ENCODE measurements at regions not wholly inside any gene's neighbourhood (a gene's known extent, or its start where the extent isn't known, plus 50 kb on each side); places are given as distances from the start of the nearest gene placed in this dataset.

DNA sequence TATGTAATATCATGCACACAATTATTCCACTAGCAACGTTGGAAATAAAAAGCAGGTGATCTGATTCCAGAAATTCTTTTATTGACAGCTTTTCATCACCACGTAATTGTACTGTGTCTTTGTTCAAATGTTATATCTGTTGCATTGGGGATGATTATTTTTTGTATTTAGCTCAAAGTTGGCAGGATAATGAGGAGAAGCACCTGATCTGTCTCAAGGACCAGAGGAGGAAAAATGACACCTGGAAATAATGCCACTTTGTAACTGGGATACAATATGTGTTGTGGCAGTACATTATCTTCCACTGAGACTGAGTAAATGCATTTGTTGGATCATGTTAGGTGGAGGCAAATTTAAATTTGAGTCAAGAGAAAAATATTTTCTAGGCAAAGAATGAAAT is 1298.8 kb upstream of the CDH6 start:
- Histone ChIP-seq H2BK12ac (ENCODE audit: low read length) (no peak overlapping the region), H3K4me2 (ENCODE audit: low read length) (no peak overlapping the region), H3K79me1 (ENCODE audit: low read length) (no peaks in the 10 kb centered on the region), H2BK120ac (ENCODE audit: insufficient read depth, low read length, poor library complexity) (no peak overlapping the region), H2BK5ac (ENCODE audit: low read depth, low read length, poor library complexity) (no peak overlapping the region), H3K4me3 (ENCODE audit: low read depth, low read length) (no peak overlapping the region), H3K9me3 (ENCODE audit: insufficient read depth, low read depth, low read length) (no peaks in the 10 kb centered on the region), H3K4me1 (ENCODE audit: control insufficient read depth in 1 of 2, insufficient read depth in 2 of 2, low read length in 2 of 2) (no peaks in the 10 kb centered on the region), H3K79me2 (ENCODE audit: control insufficient read depth, insufficient read depth, low read length, poor library complexity) (no peaks in the 10 kb centered on the region), H3K4ac (ENCODE audit: low read depth, low read length) (no peak overlapping the region), H3K36me3 (ENCODE audit: control insufficient read depth in 1 of 2, insufficient read depth in 2 of 2, low read length in 2 of 2) (no peaks in the 10 kb centered on the region), H3K14ac (ENCODE audit: low read length) (no peak overlapping the region), H3K27me3 (ENCODE audit: insufficient read depth, low read length) (no peaks in the 10 kb centered on the region), H3K9ac (ENCODE audit: low read length) (no peak overlapping the region), H3K18ac (ENCODE audit: low read length) (no peak overlapping the region), H4K12ac (ENCODE audit: low read depth, low read length) (no peak overlapping the region), H2AK5ac (ENCODE audit: low read length) (no peak overlapping the region), H2AFZ (ENCODE audit: insufficient read depth, low read length, poor library complexity) (no peak overlapping the region), H4K8ac (ENCODE audit: low read depth, low read length) (no peak overlapping the region), H4K91ac (ENCODE audit: low read depth, low read length) (no peak overlapping the region), H3K27ac (ENCODE audit: low read depth, low read length) (no peak overlapping the region), H3K23ac (ENCODE audit: low read length) (no peak overlapping the region)
- WGBS (ENCODE audit: extremely low coverage, insufficient coverage, insufficient read length), result no CpG with 5 or more reads among the region's 2 CpGs
- no peak for DNase-seq

GRCh38 chr5:29889051-29889450 is 1304.4 kb upstream of the CDH6 start:
- DNase-seq, result no peak
- Histone ChIP-seq H3K79me2 (ENCODE audit: control insufficient read depth, insufficient read depth, low read length, poor library complexity) (no peaks in the 10 kb centered on the region), H3K79me1 (ENCODE audit: low read length) (no peaks in the 10 kb centered on the region), H3K27me3 (ENCODE audit: insufficient read depth, low read length) (no peaks in the 10 kb centered on the region), H3K36me3 (ENCODE audit: control insufficient read depth in 1 of 2, insufficient read depth in 2 of 2, low read length in 2 of 2) (no peaks in the 10 kb centered on the region), H3K4me3 (ENCODE audit: low read depth, low read length) (no peak overlapping the region), H2BK12ac (ENCODE audit: low read length) (no peak overlapping the region), H3K4me2 (ENCODE audit: low read length) (no peak overlapping the region), H3K23ac (ENCODE audit: low read length) (no peak overlapping the region), H3K9me3 (ENCODE audit: insufficient read depth, low read depth, low read length) (no peaks in the 10 kb centered on the region), H2BK120ac (ENCODE audit: insufficient read depth, low read length, poor library complexity) (no peak overlapping the region), H3K9ac (ENCODE audit: low read length) (no peak overlapping the region), H2AFZ (ENCODE audit: insufficient read depth, low read length, poor library complexity) (no peak overlapping the region), H3K18ac (ENCODE audit: low read length) (no peak overlapping the region), H4K12ac (ENCODE audit: low read depth, low read length) (no peak overlapping the region), H4K91ac (ENCODE audit: low read depth, low read length) (no peak overlapping the region), H3K27ac (ENCODE audit: low read depth, low read length) (no peak overlapping the region), H3K4me1 (ENCODE audit: control insufficient read depth in 1 of 2, insufficient read depth in 2 of 2, low read length in 2 of 2) (no peaks in the 10 kb centered on the region), H2AK5ac (ENCODE audit: low read length) (no peak overlapping the region), H2BK5ac (ENCODE audit: low read depth, low read length, poor library complexity) (no peak overlapping the region), H3K4ac (ENCODE audit: low read depth, low read length) (no peak overlapping the region), H4K8ac (ENCODE audit: low read depth, low read length) (no peak overlapping the region), H3K14ac (ENCODE audit: low read length) (no peak overlapping the region)
- no CpG with 5 or more reads among the region's 6 CpGs for WGBS (ENCODE audit: extremely low coverage, insufficient coverage, insufficient read length)

DNA sequence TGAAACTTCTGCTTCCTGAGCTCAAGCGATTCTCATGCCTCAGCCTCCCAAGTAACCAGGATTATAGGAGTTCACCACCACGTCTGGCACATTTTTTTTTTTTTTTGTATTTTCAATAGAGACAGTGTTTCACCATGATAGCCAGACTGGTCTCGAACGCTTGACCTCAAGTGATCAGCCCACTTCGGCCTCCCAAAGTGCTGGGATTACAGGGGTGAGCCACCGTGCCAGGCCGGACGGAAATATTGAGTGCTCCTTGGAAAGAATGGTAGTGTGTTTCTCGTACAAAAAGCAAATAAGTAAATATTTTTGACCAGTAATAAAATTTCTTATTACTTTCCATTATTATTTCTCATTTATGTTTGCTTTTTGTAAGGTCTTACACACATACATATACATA is 1307.9 kb upstream of the CDH6 start:
- no peaks in the 10 kb centered on the region for H3K27me3 ChIP-seq (ENCODE audit: insufficient read depth, low read length)

GRCh38 chr5:29882036-29882435 is 1311.5 kb upstream of the CDH6 start:
- no CpG with 5 or more reads among the region's 8 CpGs for WGBS (ENCODE audit: extremely low coverage, insufficient coverage, insufficient read length)
- no peak overlapping the region for H3K14ac ChIP-seq (ENCODE audit: low read length)
- H3K27ac ChIP-seq (ENCODE audit: low read depth, low read length), result no peak overlapping the region
- no peak overlapping the region for H3K4ac ChIP-seq (ENCODE audit: low read depth, low read length)
- no peak overlapping the region for H2AFZ ChIP-seq (ENCODE audit: insufficient read depth, low read length, poor library complexity)
- H3K4me1 ChIP-seq (ENCODE audit: control insufficient read depth in 1 of 2, insufficient read depth in 2 of 2, low read length in 2 of 2), result no peaks in the 10 kb centered on the region
- no peak for DNase-seq
- no peak overlapping the region for H3K18ac ChIP-seq (ENCODE audit: low read length)
- H3K4me2 ChIP-seq (ENCODE audit: low read length), result no peak overlapping the region
- H3K9ac ChIP-seq (ENCODE audit: low read length), result no peak overlapping the region
- H3K36me3 ChIP-seq (ENCODE audit: control insufficient read depth in 1 of 2, insufficient read depth in 2 of 2, low read length in 2 of 2), result no peaks in the 10 kb centered on the region
- no peak overlapping the region for H2BK12ac ChIP-seq (ENCODE audit: low read length)
- H3K4me3 ChIP-seq (ENCODE audit: low read depth, low read length), result no peak overlapping the region
- H2AK5ac ChIP-seq (ENCODE audit: low read length), result no peak overlapping the region
- no peak overlapping the region for H4K12ac ChIP-seq (ENCODE audit: low read depth, low read length)
- no peak overlapping the region for H2BK120ac ChIP-seq (ENCODE audit: insufficient read depth, low read length, poor library complexity)
- no peak overlapping the region for H2BK5ac ChIP-seq (ENCODE audit: low read depth, low read length, poor library complexity)
- no peak overlapping the region for H3K23ac ChIP-seq (ENCODE audit: low read length)
- no peaks in the 10 kb centered on the region for H3K9me3 ChIP-seq (ENCODE audit: insufficient read depth, low read depth, low read length)
- no peak overlapping the region for H4K8ac ChIP-seq (ENCODE audit: low read depth, low read length)
- H3K27me3 ChIP-seq (ENCODE audit: insufficient read depth, low read length), result no peaks in the 10 kb centered on the region
- H4K91ac ChIP-seq (ENCODE audit: low read depth, low read length), result no peak overlapping the region
- no peaks in the 10 kb centered on the region for H3K79me2 ChIP-seq (ENCODE audit: control insufficient read depth, insufficient read depth, low read length, poor library complexity)
- H3K79me1 ChIP-seq (ENCODE audit: low read length), result no peaks in the 10 kb centered on the region

More for the DNA sequence above, 1307.9 kb upstream of the CDH6 start:
- no peak overlapping the region for H3K4me3 ChIP-seq (ENCODE audit: low read depth, low read length)
- no peaks in the 10 kb centered on the region for H3K36me3 ChIP-seq (ENCODE audit: control insufficient read depth in 1 of 2, insufficient read depth in 2 of 2, low read length in 2 of 2)
- no CpG with 5 or more reads among the region's 9 CpGs for WGBS (ENCODE audit: extremely low coverage, insufficient coverage, insufficient read length)
- H3K18ac ChIP-seq (ENCODE audit: low read length), result no peak overlapping the region
- no peak overlapping the region for H3K4ac ChIP-seq (ENCODE audit: low read depth, low read length)
- no peaks in the 10 kb centered on the region for H3K79me2 ChIP-seq (ENCODE audit: control insufficient read depth, insufficient read depth, low read length, poor library complexity)
- no peak overlapping the region for H3K4me2 ChIP-seq (ENCODE audit: low read length)
- no peak overlapping the region for H2BK12ac ChIP-seq (ENCODE audit: low read length)
- H2BK120ac ChIP-seq (ENCODE audit: insufficient read depth, low read length, poor library complexity), result no peak overlapping the region
- no peaks in the 10 kb centered on the region for H3K9me3 ChIP-seq (ENCODE audit: insufficient read depth, low read depth, low read length)
- no peak overlapping the region for H3K23ac ChIP-seq (ENCODE audit: low read length)
- no peak overlapping the region for H3K27ac ChIP-seq (ENCODE audit: low read depth, low read length)
- H3K4me1 ChIP-seq (ENCODE audit: control insufficient read depth in 1 of 2, insufficient read depth in 2 of 2, low read length in 2 of 2), result no peaks in the 10 kb centered on the region
- H3K14ac ChIP-seq (ENCODE audit: low read length), result no peak overlapping the region
- H3K9ac ChIP-seq (ENCODE audit: low read length), result no peak overlapping the region
- H4K8ac ChIP-seq (ENCODE audit: low read depth, low read length), result no peak overlapping the region
- no peak overlapping the region for H4K91ac ChIP-seq (ENCODE audit: low read depth, low read length)
- no peak for DNase-seq
- H3K79me1 ChIP-seq (ENCODE audit: low read length), result no peaks in the 10 kb centered on the region
- H2AK5ac ChIP-seq (ENCODE audit: low read length), result no peak overlapping the region
- H2BK5ac ChIP-seq (ENCODE audit: low read depth, low read length, poor library complexity), result no peak overlapping the region
- no peak overlapping the region for H4K12ac ChIP-seq (ENCODE audit: low read depth, low read length)
- H2AFZ ChIP-seq (ENCODE audit: insufficient read depth, low read length, poor library complexity), result no peak overlapping the region
